Small intestine (tissue), 7 donors: ENCODE measurements at regions not wholly inside any gene's neighbourhood (a gene's known extent, or its start where the extent isn't known, plus 50 kb on each side); places are given as distances from the start of the nearest gene placed in this dataset.

Experiments used
- DNase-seq, 2 donors: peaks; one replicate each; pipeline versions ENCODE4 v3.0.0 to v3.0.0-alpha.2; 2013
- FAIRE-seq: peaks from 2 replicates; lab custom pipeline; 2012; peaks lifted over from hg19 to GRCh38; lab: Jason Lieb, UNC
- H3K27ac ChIP-seq, 3 donors: one replicate each; pipeline ENCODE4 v1.5.1; 2013; ENCODE audit warnings: low read length in 2 of 3, mild to moderate bottlenecking in 2 of 3, control low read depth in 1 of 3, inconsistent platforms in 1 of 3, low read depth in 1 of 3, moderate library complexity in 1 of 3
- H3K27me3 ChIP-seq, 3 donors: one replicate each; pipeline ENCODE4 v1.6.1; 2013; ENCODE audit warnings: low read length in 3 of 3, inconsistent platforms in 1 of 3; ENCODE audit not compliant: control insufficient read depth in 3 of 3, insufficient read depth in 3 of 3
- H3K36me3 ChIP-seq, 3 donors: one replicate each; pipeline ENCODE4 v1.6.1; 2013; ENCODE audit warnings: low read length in 3 of 3, inconsistent platforms in 1 of 3, low read depth in 1 of 3, mild to moderate bottlenecking in 1 of 3, moderate library complexity in 1 of 3; ENCODE audit not compliant: control insufficient read depth in 3 of 3, insufficient read depth in 2 of 3
- H3K4me1 ChIP-seq, 3 donors: one replicate each; pipeline ENCODE4 v1.6.1; 2013; ENCODE audit warnings: low read length in 2 of 3, inconsistent platforms in 1 of 3, low read depth in 1 of 3, mild to moderate bottlenecking in 1 of 3, moderate library complexity in 1 of 3; ENCODE audit not compliant: control insufficient read depth in 3 of 3, insufficient read depth in 2 of 3
- H3K4me3 ChIP-seq, 3 donors: one replicate each; pipeline ENCODE4 v1.5.1; 2013; ENCODE audit warnings: low read length in 3 of 3, control low read depth in 1 of 3, inconsistent platforms in 1 of 3, low read depth in 1 of 3, mild to moderate bottlenecking in 1 of 3, moderate library complexity in 1 of 3
- H3K9me3 ChIP-seq, 2 donors: one replicate each; pipeline ENCODE4 v1.6.1; 2013; ENCODE audit warnings: low read depth in 1 of 2, low read length in 1 of 2; ENCODE audit not compliant: control insufficient read depth in 2 of 2, insufficient read depth in 1 of 2
- WGBS, 3 donors: extraction: QIAGEN DNeasy Blood & Tissue Kit; methylation state at CpG; one replicate each; pipeline ENCODE4 v1.1.7; 2013; 5-methylcytosine and 5-hydroxymethylcytosine counted together
- donor health status: healthy with polysubstance abuse.
- donor health status: control.
- donor health status: control.
- donor health status: Bipolar disorder and iron deficiency.
- donor health status: healthy.

DNA sequence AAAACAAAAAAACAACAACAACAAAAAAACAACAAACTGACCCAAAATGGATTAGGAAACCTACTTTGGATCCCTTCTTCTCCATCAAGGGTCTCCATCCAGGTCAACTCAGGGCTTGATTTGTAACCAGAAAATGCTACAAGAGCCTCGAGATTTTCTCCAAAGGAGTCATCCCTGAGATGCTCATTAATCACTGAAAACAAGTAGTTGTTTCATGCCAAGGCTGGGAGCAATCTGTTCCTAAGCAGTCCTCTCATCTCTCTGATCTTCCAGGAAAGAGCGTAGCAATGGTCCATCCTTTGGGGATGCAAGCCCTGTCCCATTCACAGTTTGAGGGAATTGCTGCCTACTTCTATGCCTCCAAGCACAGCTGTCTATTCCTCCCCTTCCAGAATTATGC, 203.0 kb upstream of the MAP3K1 start:
- H3K4me3 ChIP-seq = no peak overlapping the region
- WGBS, 3 donors = 75 to 85% (median 84%) methylated on average over 2 of the region's 2 CpGs
- no peaks in the 10 kb centered on the region for H3K36me3 ChIP-seq
- H3K27ac ChIP-seq = no peak overlapping the region
- DNase-seq (no peak), FAIRE-seq (no peak)
- H3K9me3 ChIP-seq = peaks cover 0 to 5% of the 10 kb centered on the region in 2 donors
- H3K27me3 ChIP-seq = no peaks in the 10 kb centered on the region
- peaks cover 5 to 15% (median 6%) of the 10 kb centered on the region in 3 donors for H3K4me1 ChIP-seq

DNA sequence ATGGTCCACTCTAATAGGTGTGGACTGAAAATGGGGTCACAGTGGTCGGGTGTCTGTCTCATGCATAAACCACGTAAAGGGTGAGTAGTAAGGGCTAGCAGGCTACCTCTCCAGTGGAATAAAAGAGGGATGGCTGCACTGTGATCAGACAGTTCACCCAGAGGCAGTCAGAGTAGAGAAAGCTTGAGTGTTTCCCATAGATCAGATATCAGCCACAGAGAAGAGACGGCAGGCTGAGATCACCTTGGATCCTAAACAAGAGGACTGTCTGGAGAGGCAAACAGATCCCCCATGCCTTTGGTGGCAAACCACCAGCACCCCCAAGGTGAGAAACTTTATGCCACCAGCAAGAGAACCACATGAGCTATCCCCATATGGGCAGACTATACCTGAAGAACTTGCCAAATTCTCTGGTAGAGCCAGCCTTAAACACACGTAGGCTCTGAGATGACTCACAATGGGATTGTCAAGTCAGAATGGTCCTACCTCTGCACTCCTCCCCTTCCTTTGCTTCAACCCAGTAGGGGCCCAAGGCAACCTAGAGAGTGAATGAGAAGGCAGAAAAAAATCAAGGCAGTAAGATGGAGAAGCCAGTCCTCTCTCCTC, 205.2 kb upstream of the MAP3K1 start:
- peaks cover 0 to 8% (median 2%) of the 10 kb centered on the region in 3 donors for H3K4me1 ChIP-seq
- H3K9me3 ChIP-seq = no peaks in the 10 kb centered on the region
- H3K4me3 ChIP-seq = no peak overlapping the region
- FAIRE-seq = no peak
- no peaks in the 10 kb centered on the region for H3K27me3 ChIP-seq
- H3K36me3 ChIP-seq = no peaks in the 10 kb centered on the region
- no peak overlapping the region for H3K27ac ChIP-seq
- no peak for DNase-seq
- 73 to 87% (median 86%) methylated on average over 4 of the region's 4 CpGs for WGBS, 3 donors

DNA sequence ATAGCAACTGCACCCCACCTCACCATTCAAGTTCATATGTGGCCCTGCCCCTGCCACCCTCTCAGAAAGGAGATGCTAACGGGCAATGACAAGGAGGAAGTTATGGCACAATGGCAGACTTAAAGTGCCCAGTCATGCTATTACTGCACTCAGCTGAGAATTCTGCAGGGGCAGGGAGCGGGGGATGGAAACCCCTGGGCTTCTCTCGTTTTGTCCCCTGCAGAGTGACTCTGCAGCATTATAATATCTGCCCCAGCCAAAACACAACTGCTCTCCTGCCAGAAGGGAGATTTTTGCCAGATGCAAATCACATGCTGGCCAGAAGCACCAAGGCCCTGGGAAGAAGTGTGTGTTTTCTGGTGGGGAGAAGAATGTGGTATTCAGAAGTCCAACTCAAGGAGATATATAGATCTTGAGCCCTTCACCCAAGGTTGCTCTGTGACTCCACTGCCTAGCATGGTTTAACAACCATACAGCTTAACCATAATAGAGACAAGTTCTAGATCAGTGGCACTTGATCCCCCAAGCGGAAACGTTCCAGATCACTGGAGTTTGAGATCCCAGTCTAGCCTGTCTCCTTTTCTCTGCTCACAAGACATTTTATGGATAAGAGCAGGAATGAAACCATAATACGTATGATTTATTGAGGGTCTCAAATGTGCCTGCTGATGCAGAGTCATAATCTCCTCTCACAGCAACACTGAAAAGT, 207.0 kb upstream of the MAP3K1 start:
- no peaks in the 10 kb centered on the region for H3K27me3 ChIP-seq
- no peak for FAIRE-seq
- H3K4me1 ChIP-seq = peaks cover 0 to 8% (median 6%) of the 10 kb centered on the region in 3 donors
- H3K9me3 ChIP-seq = no peaks in the 10 kb centered on the region
- H3K36me3 ChIP-seq = no peaks in the 10 kb centered on the region
- no peak overlapping the region for H3K4me3 ChIP-seq
- WGBS, 3 donors = 79 to 89% (median 88%) methylated on average over 6 of the region's 6 CpGs
- no peak overlapping the region for H3K27ac ChIP-seq
- no peak for DNase-seq

DNA sequence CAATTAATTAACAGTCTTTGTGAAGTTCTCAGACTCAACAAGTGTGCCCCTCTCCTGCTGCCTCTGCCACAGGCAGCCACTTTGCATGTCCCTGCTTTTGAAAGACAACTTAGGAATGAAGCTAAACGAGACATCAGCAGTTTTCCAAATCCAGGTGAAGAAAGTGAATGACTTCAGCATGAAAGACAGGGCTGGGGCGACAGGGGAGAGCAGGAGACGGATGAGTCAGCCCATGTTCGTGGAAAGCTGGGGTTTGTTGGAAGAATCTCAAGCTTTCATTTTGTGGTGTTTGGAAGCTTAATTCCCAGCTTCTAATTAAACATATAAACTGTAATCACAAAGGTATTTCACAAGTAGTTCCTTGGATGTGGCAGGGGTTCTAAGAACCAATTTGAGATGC, 207.8 kb upstream of the MAP3K1 start:
- no peaks in the 10 kb centered on the region for H3K36me3 ChIP-seq
- H3K27me3 ChIP-seq = no peaks in the 10 kb centered on the region
- no peak overlapping the region for H3K4me3 ChIP-seq
- DNase-seq = no peak
- no peak overlapping the region for H3K27ac ChIP-seq
- FAIRE-seq = no peak
- H3K9me3 ChIP-seq = no peaks in the 10 kb centered on the region
- peaks cover 0 to 8% (median 6%) of the 10 kb centered on the region in 3 donors for H3K4me1 ChIP-seq
- 72 to 79% (median 74%) methylated on average over 4 of the region's 4 CpGs for WGBS, 3 donors

DNA sequence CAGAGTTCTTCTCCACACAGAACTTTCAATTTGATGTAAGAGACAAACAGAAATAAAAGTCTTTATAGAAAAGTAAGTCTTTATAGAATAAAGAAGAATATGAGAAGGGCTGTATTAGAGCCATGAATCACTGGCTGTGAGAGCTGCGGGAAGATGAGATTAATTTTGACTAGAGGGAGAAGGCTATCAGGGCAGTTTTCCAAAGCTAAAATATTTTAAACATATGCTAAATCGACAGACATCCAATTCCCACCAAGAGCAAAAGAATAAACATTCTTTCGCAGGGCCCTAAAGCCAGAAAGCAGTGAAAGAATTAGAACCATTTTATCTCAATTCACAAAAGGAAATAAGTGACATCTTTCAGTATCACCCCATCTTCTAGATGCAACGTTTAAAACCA, 208.3 kb upstream of the MAP3K1 start:
- no peaks in the 10 kb centered on the region for H3K9me3 ChIP-seq
- FAIRE-seq = no peak
- peaks cover 0 to 8% (median 6%) of the 10 kb centered on the region in 3 donors for H3K4me1 ChIP-seq
- no peaks in the 10 kb centered on the region for H3K27me3 ChIP-seq
- 64 to 78% (median 75%) methylated on average over 4 of the region's 4 CpGs for WGBS, 3 donors
- DNase-seq = no peak
- no peaks in the 10 kb centered on the region for H3K36me3 ChIP-seq
- H3K4me3 ChIP-seq = no peak overlapping the region
- H3K27ac ChIP-seq = no peak overlapping the region

DNA sequence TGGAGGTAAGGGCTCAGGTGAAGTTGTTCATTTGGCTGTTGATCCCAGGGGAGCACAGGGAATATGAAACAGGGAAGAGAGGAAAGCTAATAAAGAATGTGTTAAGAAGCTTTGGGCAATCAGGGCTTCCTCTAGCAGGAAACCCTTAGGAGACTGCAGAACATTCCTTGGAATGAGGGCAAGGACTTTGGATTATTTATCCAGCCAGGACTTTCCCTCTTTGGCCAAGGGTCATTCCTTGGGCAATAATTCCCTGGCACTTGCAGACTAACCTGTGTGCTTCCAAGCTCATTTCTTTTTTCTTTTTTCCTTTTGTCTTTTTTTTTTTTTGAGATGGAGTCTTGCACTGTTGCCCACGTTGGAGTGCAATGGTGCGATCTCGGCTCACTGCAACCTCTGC, 209.2 kb upstream of the MAP3K1 start:
- FAIRE-seq = no peak
- H3K9me3 ChIP-seq = no peaks in the 10 kb centered on the region
- H3K27me3 ChIP-seq = no peaks in the 10 kb centered on the region
- H3K4me3 ChIP-seq = no peak overlapping the region
- WGBS, 3 donors = 42 to 72% (median 43%) methylated on average over 3 of the region's 3 CpGs
- no peaks in the 10 kb centered on the region for H3K36me3 ChIP-seq
- peaks cover 0 to 12% (median 6%) of the 10 kb centered on the region in 3 donors for H3K4me1 ChIP-seq
- DNase-seq = peak; percentile 84 to 94
- H3K27ac ChIP-seq = peak overlapping the region in 2 of 3 donors; percentile 29 to 77

DNA sequence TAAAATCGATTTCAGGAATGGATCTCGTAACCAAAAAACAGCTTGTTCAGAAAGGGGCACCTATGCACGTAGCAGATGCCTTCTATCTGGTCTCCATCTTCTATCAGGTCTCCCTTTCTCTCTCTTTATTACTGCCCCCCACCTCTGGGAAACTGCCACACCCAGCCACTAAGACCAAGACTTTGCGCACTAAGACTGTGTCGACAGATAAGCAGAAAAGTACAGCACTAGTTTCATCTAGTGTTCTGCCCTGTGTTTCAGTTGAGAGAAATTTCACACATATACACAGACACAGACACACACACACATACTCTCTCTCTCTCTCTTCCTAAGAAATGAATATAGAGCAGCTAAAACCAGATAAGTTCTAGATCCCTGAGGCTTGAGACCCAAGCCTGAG, 210.1 kb upstream of the MAP3K1 start:
- Histone ChIP-seq H3K9me3 (no peaks in the 10 kb centered on the region), H3K27me3 (no peaks in the 10 kb centered on the region), H3K27ac (peak overlapping the region in 2 of 3 donors; percentile 29 to 77), H3K36me3 (no peaks in the 10 kb centered on the region), H3K4me3 (no peak overlapping the region), H3K4me1 (peaks cover 0 to 12% (median 6%) of the 10 kb centered on the region in 3 donors)
- 82 to 87% (median 87%) methylated on average over 5 of the region's 5 CpGs for WGBS, 3 donors
- DNase-seq (peak in 1 of 2 donors; percentile 19), FAIRE-seq (no peak)

DNA sequence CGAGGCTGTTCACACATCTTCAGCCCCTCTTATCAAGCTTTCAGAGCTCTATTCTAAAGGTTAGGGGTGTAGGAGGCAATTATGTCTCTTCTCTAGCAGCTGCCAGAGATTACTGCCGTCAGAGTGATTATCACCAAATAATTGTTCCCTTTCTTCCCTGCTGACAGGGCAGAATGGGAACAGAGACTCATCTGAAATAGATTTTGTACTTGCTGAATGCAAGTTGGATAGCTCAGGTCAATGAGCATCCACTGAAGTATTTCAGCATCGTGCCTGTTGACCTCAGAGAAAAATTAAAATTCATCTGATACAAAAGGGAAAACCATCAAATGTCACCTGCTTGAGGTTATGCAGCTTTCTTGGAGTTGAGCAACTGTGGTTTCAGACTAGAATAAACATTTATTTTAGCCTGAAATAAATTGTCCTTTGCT, 213.7 kb upstream of the MAP3K1 start:
- no peak for DNase-seq
- Histone ChIP-seq H3K4me3 (no peak overlapping the region), H3K27me3 (no peaks in the 10 kb centered on the region), H3K36me3 (no peaks in the 10 kb centered on the region), H3K9me3 (no peaks in the 10 kb centered on the region), H3K27ac (no peak overlapping the region), H3K4me1 (peaks cover 0 to 12% (median 4%) of the 10 kb centered on the region in 3 donors)
- no peak for FAIRE-seq
- 23 to 56% (median 37%) methylated on average over 3 of the region's 3 CpGs for WGBS, 3 donors
